GM23338 (cell line): ENCODE measurements at regions not wholly inside any gene's neighbourhood (a gene's known extent, or its start where the extent isn't known, plus 50 kb on each side); places are given as distances from the start of the nearest gene placed in this dataset.

Source experiments
- ATAC-seq: fragments of 200-7000 bp; cut with Tn5 transposase; 3 replicates; pipeline ENCODE4 v1.9.1; 2020
- DNase-seq: peaks from one replicate; pipeline ENCODE4 v3.0.0-alpha.2; 2015; ENCODE audit warnings: low spot score
- H2AFZ ChIP-seq: fragments of 200-600 bp; sonication (generic); 2 replicates; pipeline ENCODE4 v1.8.0; 2016; ENCODE audit warnings: antibody characterized with exemption, mild to moderate bottlenecking, moderate library complexity
- H3F3A ChIP-seq: fragments of 200-600 bp; sonication (generic); replicated peaks from 2 replicates; pipeline ENCODE4 v1.8.0; 2017; ENCODE audit warnings: antibody characterized with exemption, mixed run types, low read depth
- H3K27ac ChIP-seq: fragments of 200-600 bp; sonication (generic); 2 replicates; pipeline ENCODE4 v1.6.1; 2016; ENCODE audit warnings: low read depth
- H3K27me3 ChIP-seq: fragments of 200-600 bp; sonication (generic); 2 replicates; pipeline ENCODE4 v1.8.0; 2016; ENCODE audit warnings: mild to moderate bottlenecking, mixed run types, moderate library complexity; ENCODE audit not compliant: insufficient read depth
- H3K36me3 ChIP-seq: fragments of 200-600 bp; sonication (generic); 2 replicates; pipeline ENCODE4 v1.8.0; 2016; ENCODE audit warnings: mild to moderate bottlenecking; ENCODE audit not compliant: insufficient read depth
- H3K4me1 ChIP-seq: fragments of 200-600 bp; sonication (generic); 2 replicates; pipeline ENCODE4 v1.8.0; 2016; ENCODE audit warnings: mild to moderate bottlenecking, moderate library complexity; ENCODE audit not compliant: insufficient read depth
- H3K4me2 ChIP-seq: fragments of 200-600 bp; sonication (generic); 2 replicates; pipeline ENCODE4 v1.7.1; 2017; ENCODE audit warnings: mixed run types
- H3K4me3 ChIP-seq: fragments of 200-600 bp; sonication (generic); 2 replicates; pipeline ENCODE4 v1.6.1; 2016; ENCODE audit warnings: mixed run types
- H3K79me2 ChIP-seq: fragments of 200-600 bp; sonication (generic); replicated peaks from 2 replicates; pipeline ENCODE4 v1.8.0; 2017; ENCODE audit warnings: mild to moderate bottlenecking; ENCODE audit not compliant: insufficient read depth
- H3K9me2 ChIP-seq: fragments of 200-600 bp; sonication (generic); 2 replicates; pipeline ENCODE4 v1.8.0; 2017; ENCODE audit not compliant: insufficient read depth
- H4K20me1 ChIP-seq: fragments of 200-600 bp; sonication (generic); replicated peaks from 2 replicates; pipeline ENCODE4 v1.8.0; 2017; ENCODE audit warnings: mild to moderate bottlenecking; ENCODE audit not compliant: insufficient read depth
- H3K27ac Mint-ChIP-seq: 2 replicates; pipeline ENCODE4 v1.8.0; 2020; ENCODE audit warnings: inconsistent platforms, mild to moderate bottlenecking, moderate library complexity, mixed read lengths
- H3K27me3 Mint-ChIP-seq: 3 replicates; pipeline ENCODE4 v1.8.0; 2022; ENCODE audit warnings: low read depth, mild to moderate bottlenecking, moderate library complexity, mixed read lengths, inconsistent platforms; ENCODE audit not compliant: insufficient read depth, poor library complexity
- H3K36me3 Mint-ChIP-seq: 3 replicates; pipeline ENCODE4 v1.8.0; 2021; ENCODE audit warnings: low read depth, mild to moderate bottlenecking, inconsistent platforms, moderate library complexity, mixed read lengths
- H3K4me1 Mint-ChIP-seq: 3 replicates; pipeline ENCODE4 v1.8.0; 2020; ENCODE audit warnings: mild to moderate bottlenecking, inconsistent platforms, mixed read lengths
- H3K4me3 Mint-ChIP-seq: 3 replicates; pipeline ENCODE4 v1.8.0; 2021; ENCODE audit warnings: moderate library complexity, mild to moderate bottlenecking, inconsistent platforms, mixed read lengths
- H3K9me3 Mint-ChIP-seq: 3 replicates; pipeline ENCODE4 v1.8.0; 2020; ENCODE audit warnings: moderate library complexity, mild to moderate bottlenecking, inconsistent platforms, mixed read lengths
- CREB1 ChIP-seq: fragments of 250-450 bp; sonication (Bioruptor Pico); IDR thresholded peaks from 2 replicates; pipeline ENCODE4 v1.5.0; 2020; ENCODE audit warnings: low read depth, mild to moderate bottlenecking, moderate library complexity
- EZH2 ChIP-seq: fragments of 200-600 bp; sonication (generic); IDR thresholded peaks from one replicate; pipeline ENCODE4 v1.8.0; 2017; ENCODE audit warnings: antibody characterized with exemption, mild to moderate bottlenecking, low read depth; ENCODE audit not compliant: unreplicated experiment
- EZH2phosphoT487 ChIP-seq: fragments of 200-600 bp; sonication (generic); IDR thresholded peaks from one replicate; pipeline ENCODE4 v1.8.1; 2018; ENCODE audit warnings: antibody characterized with exemption; ENCODE audit not compliant: unreplicated experiment
- JUNB ChIP-seq: IDR thresholded peaks from one replicate; pipeline ENCODE4 v1.6.1; 2016; ENCODE audit warnings: antibody characterized with exemption; ENCODE audit not compliant: unreplicated experiment
- NANOG ChIP-seq: IDR thresholded peaks from 2 replicates; pipeline ENCODE4 v1.6.1; 2016; ENCODE audit warnings: antibody characterized with exemption, borderline replicate concordance
- POLR2AphosphoS5 ChIP-seq: IDR thresholded peaks from 2 replicates; pipeline ENCODE4 v1.6.1; 2016; ENCODE audit warnings: antibody characterized with exemption, low read depth
- STAT1 ChIP-seq: IDR thresholded peaks from one replicate; pipeline ENCODE4 v1.6.1; 2016; ENCODE audit warnings: antibody characterized with exemption; ENCODE audit not compliant: unreplicated experiment
- ZNF114 ChIP-seq: fragments of 250-450 bp; sonication (Bioruptor Pico); IDR thresholded peaks from 2 replicates; pipeline ENCODE4 v1.5.0; 2020; ENCODE audit warnings: mild to moderate bottlenecking, moderate library complexity
- ZNF331 ChIP-seq: fragments of 250-450 bp; sonication (Bioruptor Pico); IDR thresholded peaks from 2 replicates; pipeline ENCODE4 v1.5.0; 2020; ENCODE audit warnings: low read depth, mild to moderate bottlenecking, moderate library complexity
- TF ChIP-seq, protein P1 (sequence below): IDR thresholded peaks from one replicate; pipeline ENCODE4 v1.6.1; 2018; ENCODE audit warnings: antibody characterized with exemption; ENCODE audit not compliant: unreplicated experiment
- TF ChIP-seq, protein P2 (sequence below), 2 experiments: fragments of 200-600 bp in 1 of 2; sonication (generic) in 1 of 2; conservative IDR thresholded peaks; 2 replicates each; pipeline versions ENCODE4 v1.5.1 to v1.6.1; 2016 to 2017; ENCODE audit warnings: antibody characterized with exemption in 2 of 2, low read depth in 2 of 2, mild to moderate bottlenecking in 2 of 2, moderate library complexity in 1 of 2

DNA sequence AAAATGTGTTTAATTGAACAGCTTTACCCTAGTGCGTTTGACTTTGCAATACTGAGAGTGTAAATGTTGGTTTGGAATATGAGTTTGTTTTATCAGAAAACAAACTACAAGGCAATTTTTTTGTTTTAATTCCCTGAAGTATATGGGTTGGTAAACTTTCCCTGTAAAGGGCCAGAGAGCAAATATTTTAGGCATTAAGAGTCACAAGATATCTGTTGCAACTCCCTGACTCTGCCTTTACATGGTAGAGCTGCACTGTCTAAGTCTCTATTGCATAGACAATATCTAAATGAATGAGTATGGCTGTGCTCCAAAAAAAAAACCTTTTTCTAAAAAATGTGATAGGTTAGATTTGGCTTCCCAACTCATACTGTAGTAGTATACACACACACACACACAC, 115.1 kb upstream of the PBX1 start (continued):
- TF ChIP-seq, protein P1, sequence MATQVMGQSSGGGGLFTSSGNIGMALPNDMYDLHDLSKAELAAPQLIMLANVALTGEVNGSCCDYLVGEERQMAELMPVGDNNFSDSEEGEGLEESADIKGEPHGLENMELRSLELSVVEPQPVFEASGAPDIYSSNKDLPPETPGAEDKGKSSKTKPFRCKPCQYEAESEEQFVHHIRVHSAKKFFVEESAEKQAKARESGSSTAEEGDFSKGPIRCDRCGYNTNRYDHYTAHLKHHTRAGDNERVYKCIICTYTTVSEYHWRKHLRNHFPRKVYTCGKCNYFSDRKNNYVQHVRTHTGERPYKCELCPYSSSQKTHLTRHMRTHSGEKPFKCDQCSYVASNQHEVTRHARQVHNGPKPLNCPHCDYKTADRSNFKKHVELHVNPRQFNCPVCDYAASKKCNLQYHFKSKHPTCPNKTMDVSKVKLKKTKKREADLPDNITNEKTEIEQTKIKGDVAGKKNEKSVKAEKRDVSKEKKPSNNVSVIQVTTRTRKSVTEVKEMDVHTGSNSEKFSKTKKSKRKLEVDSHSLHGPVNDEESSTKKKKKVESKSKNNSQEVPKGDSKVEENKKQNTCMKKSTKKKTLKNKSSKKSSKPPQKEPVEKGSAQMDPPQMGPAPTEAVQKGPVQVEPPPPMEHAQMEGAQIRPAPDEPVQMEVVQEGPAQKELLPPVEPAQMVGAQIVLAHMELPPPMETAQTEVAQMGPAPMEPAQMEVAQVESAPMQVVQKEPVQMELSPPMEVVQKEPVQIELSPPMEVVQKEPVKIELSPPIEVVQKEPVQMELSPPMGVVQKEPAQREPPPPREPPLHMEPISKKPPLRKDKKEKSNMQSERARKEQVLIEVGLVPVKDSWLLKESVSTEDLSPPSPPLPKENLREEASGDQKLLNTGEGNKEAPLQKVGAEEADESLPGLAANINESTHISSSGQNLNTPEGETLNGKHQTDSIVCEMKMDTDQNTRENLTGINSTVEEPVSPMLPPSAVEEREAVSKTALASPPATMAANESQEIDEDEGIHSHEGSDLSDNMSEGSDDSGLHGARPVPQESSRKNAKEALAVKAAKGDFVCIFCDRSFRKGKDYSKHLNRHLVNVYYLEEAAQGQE: no peak
- TF ChIP-seq STAT1 (no peak), CREB1 (CRISPR knock-in tag) (no peak), NANOG (no peak)

- Histone ChIP-seq H3K4me1 (no peaks in the 10 kb centered on the region), H2AFZ (no peak overlapping the region), H3K9me2 (no peaks in the 10 kb centered on the region; the same call in 1 of the 2 replicates), H3K27ac (no peak overlapping the region), H3F3A (no peaks in the 10 kb centered on the region), H3K4me2 (no peak overlapping the region), H3K79me2 (no peaks in the 10 kb centered on the region), H3K4me3 (no peak overlapping the region), H3K27me3 (no peaks in the 10 kb centered on the region), H3K36me3 (no peaks in the 10 kb centered on the region), H4K20me1 (no peaks in the 10 kb centered on the region)
- no peak overlapping the region for H3K4me3 Mint-ChIP-seq
- no peaks in the 10 kb centered on the region for H3K27me3 Mint-ChIP-seq
- H3K4me1 Mint-ChIP-seq: no peaks in the 10 kb centered on the region
- ATAC-seq: no peak
- H3K9me3 Mint-ChIP-seq: no peaks in the 10 kb centered on the region; the same call in 2 of the 3 replicates
- no peak for DNase-seq
- H3K36me3 Mint-ChIP-seq: no peaks in the 10 kb centered on the region
- no peak overlapping the region for H3K27ac Mint-ChIP-seq
- TF ChIP-seq ZNF331 (CRISPR knock-in tag) (no peak), POLR2AphosphoS5 (no peak), EZH2phosphoT487 (no peak), ZNF114 (CRISPR knock-in tag) (no peak), JUNB (no peak), EZH2 (no peak), STAT1 (no peak)
- TF ChIP-seq, protein P2, sequence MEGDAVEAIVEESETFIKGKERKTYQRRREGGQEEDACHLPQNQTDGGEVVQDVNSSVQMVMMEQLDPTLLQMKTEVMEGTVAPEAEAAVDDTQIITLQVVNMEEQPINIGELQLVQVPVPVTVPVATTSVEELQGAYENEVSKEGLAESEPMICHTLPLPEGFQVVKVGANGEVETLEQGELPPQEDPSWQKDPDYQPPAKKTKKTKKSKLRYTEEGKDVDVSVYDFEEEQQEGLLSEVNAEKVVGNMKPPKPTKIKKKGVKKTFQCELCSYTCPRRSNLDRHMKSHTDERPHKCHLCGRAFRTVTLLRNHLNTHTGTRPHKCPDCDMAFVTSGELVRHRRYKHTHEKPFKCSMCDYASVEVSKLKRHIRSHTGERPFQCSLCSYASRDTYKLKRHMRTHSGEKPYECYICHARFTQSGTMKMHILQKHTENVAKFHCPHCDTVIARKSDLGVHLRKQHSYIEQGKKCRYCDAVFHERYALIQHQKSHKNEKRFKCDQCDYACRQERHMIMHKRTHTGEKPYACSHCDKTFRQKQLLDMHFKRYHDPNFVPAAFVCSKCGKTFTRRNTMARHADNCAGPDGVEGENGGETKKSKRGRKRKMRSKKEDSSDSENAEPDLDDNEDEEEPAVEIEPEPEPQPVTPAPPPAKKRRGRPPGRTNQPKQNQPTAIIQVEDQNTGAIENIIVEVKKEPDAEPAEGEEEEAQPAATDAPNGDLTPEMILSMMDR (conservative IDR thresholded peaks at IDR 0.05; ENCODE audit: low read depth in 2 of 2): no peak
- TF ChIP-seq, protein P1: no peak
These were observed 113.0 kb upstream of the PBX1 start for GRCh38 chr1:164446020-164446419.
